Keratinocyte (primary cell): ENCODE measurements at regions not wholly inside any gene's neighbourhood (a gene's known extent, or its start where the extent isn't known, plus 50 kb on each side); places are given as distances from the start of the nearest gene placed in this dataset.

Experiments used
- DNase-seq: peaks from one replicate; pipeline ENCODE4 v3.0.0-alpha.2; 2011; ENCODE audit warnings: low read depth, missing footprints, low spot score
- FAIRE-seq: peaks from 2 replicates; lab custom pipeline; 2011; peaks lifted over from hg19 to GRCh38; lab: Jason Lieb, UNC
- H2AFZ ChIP-seq: 2 replicates; pipeline ENCODE4 v1.6.0; 2012; ENCODE audit warnings: low read length, control low read depth, inconsistent platforms; ENCODE audit not compliant: control insufficient read depth
- H3K27ac ChIP-seq: 2 replicates; pipeline ENCODE4 v1.5.1; 2011; ENCODE audit warnings: low read length; ENCODE audit not compliant: control insufficient read depth, insufficient read depth
- H3K27me3 ChIP-seq: 3 replicates; pipeline ENCODE4 v1.6.0; 2011; ENCODE audit warnings: low read length; ENCODE audit not compliant: control insufficient read depth, insufficient read depth; ENCODE audit errors: extremely low read depth
- H3K36me3 ChIP-seq, 2 experiments: 2 replicates in 1 of 2; 3 replicates in 1 of 2; pipeline ENCODE4 v1.5.1; 2011; ENCODE audit warnings: low read length in 2 of 2, mild to moderate bottlenecking in 1 of 2; ENCODE audit not compliant: control insufficient read depth in 2 of 2, insufficient read depth in 2 of 2; ENCODE audit errors: extremely low read depth in 1 of 2
- H3K4me1 ChIP-seq: 3 replicates; pipeline ENCODE4 v1.5.1; 2011; ENCODE audit warnings: low read length; ENCODE audit not compliant: control insufficient read depth, insufficient read depth; ENCODE audit errors: extremely low read depth
- H3K4me2 ChIP-seq: 3 replicates; pipeline ENCODE4 v1.6.0; 2011; ENCODE audit warnings: low read depth, low read length; ENCODE audit not compliant: control insufficient read depth, insufficient read depth; ENCODE audit errors: extremely low read depth
- H3K4me3 ChIP-seq, 3 experiments: fragments of 200-600 bp in 1 of 3; sonication (generic) in 1 of 3; 2 replicates in 2 of 3; 3 replicates in 1 of 3; pipeline ENCODE4 v1.5.1; 2011 to 2016; ENCODE audit warnings: low read length in 3 of 3, mild to moderate bottlenecking in 3 of 3, control low read depth in 2 of 3, inconsistent platforms in 1 of 3, low read depth in 1 of 3, mixed read lengths in 1 of 3, mixed run types in 1 of 3, moderate library complexity in 1 of 3; ENCODE audit not compliant: control insufficient read depth in 2 of 3, insufficient read depth in 2 of 3; ENCODE audit errors: extremely low read depth in 1 of 3
- H3K79me2 ChIP-seq: 2 replicates; pipeline ENCODE4 v1.6.0; 2012; ENCODE audit warnings: low read length; ENCODE audit not compliant: control insufficient read depth, insufficient read depth
- H3K9ac ChIP-seq: 3 replicates; pipeline ENCODE4 v1.6.0; 2011; ENCODE audit warnings: low read length; ENCODE audit not compliant: control insufficient read depth, insufficient read depth; ENCODE audit errors: extremely low read depth
- H3K9me1 ChIP-seq: 3 replicates; pipeline ENCODE4 v1.6.0; 2011; ENCODE audit warnings: low read length; ENCODE audit not compliant: control insufficient read depth, insufficient read depth; ENCODE audit errors: extremely low read depth
- H3K9me3 ChIP-seq: 2 replicates; pipeline ENCODE4 v1.5.1; 2012; ENCODE audit warnings: low read depth, low read length; ENCODE audit not compliant: control insufficient read depth
- H4K20me1 ChIP-seq: 3 replicates; pipeline ENCODE4 v1.6.0; 2011; ENCODE audit warnings: low read length; ENCODE audit not compliant: control insufficient read depth, insufficient read depth; ENCODE audit errors: extremely low read depth
- CTCF ChIP-seq, 3 experiments: IDR thresholded peaks in 1 of 3; conservative IDR thresholded peaks in 1 of 3; optimal IDR thresholded peaks in 1 of 3; 2 replicates in 2 of 3; 3 replicates in 1 of 3; pipeline versions ENCODE3 to v1.5.1; 2011; ENCODE audit warnings: low read length in 3 of 3, mild to moderate bottlenecking in 3 of 3, moderate library complexity in 2 of 3, control low read depth in 1 of 3, inconsistent platforms in 1 of 3; ENCODE audit not compliant: insufficient read depth in 2 of 3; ENCODE audit errors: extremely low read depth in 1 of 3
- EZH2 ChIP-seq: IDR thresholded peaks from one replicate; pipeline ENCODE4 v1.6.1; 2012; ENCODE audit warnings: inconsistent platforms, mild to moderate bottlenecking, low read length, moderate library complexity
- dilution Hi-C: fragments of 300-500 bp; cut with MboI; formaldehyde crosslinking; loops from one replicate; pipeline ENCODE4 v1.7.0; 2020; ENCODE audit warnings: low sequenced_read_pairs; ENCODE audit not compliant: extremely low pct_ligation_motif_present

DNA sequence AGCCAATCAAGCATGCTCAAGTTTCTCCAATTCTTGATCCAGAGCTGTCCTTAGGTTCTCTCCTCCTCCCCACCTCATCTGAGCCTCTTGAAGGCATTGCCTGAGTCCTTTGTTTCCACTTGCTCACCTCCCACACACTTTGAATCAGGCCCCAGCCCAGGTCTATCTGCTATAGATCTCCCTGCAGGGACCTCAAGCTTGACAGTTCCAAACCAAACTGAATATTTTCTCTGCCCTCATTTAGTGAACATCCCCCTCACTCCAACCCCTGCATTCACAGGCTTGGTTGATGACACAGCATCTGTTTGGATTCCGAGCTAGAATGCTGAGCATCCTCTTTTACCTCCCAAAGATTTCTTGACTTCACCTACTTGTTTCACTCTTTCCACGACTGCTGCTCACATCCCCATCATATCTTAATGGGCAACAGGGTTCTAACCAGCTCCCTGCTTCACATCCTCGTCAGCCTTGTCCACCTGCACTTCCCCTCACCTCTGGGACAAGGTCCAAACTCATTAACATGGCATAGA lies 474.5 kb downstream of the ZSWIM6 start:
- Histone ChIP-seq H2AFZ (no peak overlapping the region), H3K4me1 (peaks cover 34% of the 10 kb centered on the region), H3K79me2 (no peaks in the 10 kb centered on the region), H3K4me2 (no peak overlapping the region), H3K9me1 (no peaks in the 10 kb centered on the region), H4K20me1 (no peaks in the 10 kb centered on the region), H3K9me3 (no peaks in the 10 kb centered on the region), H3K27ac (no peak overlapping the region), H3K36me3 (no peaks in the 10 kb centered on the region), H3K27me3 (no peaks in the 10 kb centered on the region), H3K4me3 (no peak overlapping the region), H3K9ac (no peak overlapping the region)
- no peak for DNase-seq
- FAIRE-seq: no peak
- dilution Hi-C loops: no loop called here
- TF ChIP-seq CTCF (optimal IDR thresholded peaks at IDR 0.05 in 1 of 3, IDR thresholded peaks at IDR 0.05 in 1 of 3, conservative IDR thresholded peaks at IDR 0.05 in 1 of 3; ENCODE audit: extremely low read depth in 1 of 3, insufficient read depth in 2 of 3, low read length in 3 of 3): no peak
- no peak for TF ChIP-seq EZH2

DNA sequence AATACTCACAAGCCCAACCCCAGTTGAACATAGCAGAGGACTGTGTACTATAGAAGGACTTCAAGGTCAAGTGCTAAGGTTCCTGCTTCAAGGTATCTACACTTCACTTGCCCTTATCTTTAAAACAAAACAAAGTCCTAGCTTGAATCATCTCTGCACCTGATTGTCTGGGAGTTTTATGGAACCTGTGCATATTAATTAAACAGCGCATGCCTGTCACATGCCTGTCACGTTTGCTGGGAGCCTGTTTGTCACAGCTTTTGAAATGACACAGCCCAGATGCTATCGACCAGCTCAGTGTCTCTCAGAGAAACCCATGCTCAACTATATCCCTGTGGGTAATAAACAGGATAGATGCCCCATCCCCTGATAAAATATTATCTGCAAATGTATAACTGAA lies 476.0 kb downstream of the ZSWIM6 start:
- H3K4me1 ChIP-seq: peaks cover 34% of the 10 kb centered on the region
- TF ChIP-seq CTCF (optimal IDR thresholded peaks at IDR 0.05 in 1 of 3, IDR thresholded peaks at IDR 0.05 in 1 of 3, conservative IDR thresholded peaks at IDR 0.05 in 1 of 3; ENCODE audit: extremely low read depth in 1 of 3, insufficient read depth in 2 of 3, low read length in 3 of 3) (no peak), EZH2 (no peak)
- DNase-seq (no peak), FAIRE-seq (no peak)
- dilution Hi-C loops: no loop called here
- no peaks in the 10 kb centered on the region for H3K27me3 ChIP-seq
- H2AFZ ChIP-seq: no peak overlapping the region
- no peak overlapping the region for H3K9ac ChIP-seq
- no peak overlapping the region for H3K27ac ChIP-seq
- H3K9me3 ChIP-seq: no peaks in the 10 kb centered on the region
- H3K36me3 ChIP-seq: no peaks in the 10 kb centered on the region
- H4K20me1 ChIP-seq: no peaks in the 10 kb centered on the region
- no peak overlapping the region for H3K4me3 ChIP-seq
- H3K4me2 ChIP-seq: no peak overlapping the region
- H3K9me1 ChIP-seq: no peaks in the 10 kb centered on the region
- H3K79me2 ChIP-seq: no peaks in the 10 kb centered on the region
